Right ventricle myocardium superior (tissue), 1 donor: ENCODE measurements at regions not wholly inside any gene's neighbourhood (a gene's known extent, or its start where the extent isn't known, plus 50 kb on each side); places are given as distances from the start of the nearest gene placed in this dataset.

Experiments used
- ATAC-seq: fragments of 200-7000 bp; cut with Tn5 transposase; one replicate; pipeline ENCODE4 v1.9.1; 2020; ENCODE audit warnings: mild to moderate bottlenecking; ENCODE audit not compliant: poor library complexity
- DNase-seq: peaks from one replicate; pipeline ENCODE4 v3.0.0-alpha.2; 2020
- intact Hi-C: fragments of 100-400 bp; cut with DNase I; formaldehyde crosslinking; loops from one replicate; pipeline ENCODE4 v1.11.2; 2022
- donor health status: DM: no; HTN: yes; CAD: no; lungs with severe emphysema.

DNA sequence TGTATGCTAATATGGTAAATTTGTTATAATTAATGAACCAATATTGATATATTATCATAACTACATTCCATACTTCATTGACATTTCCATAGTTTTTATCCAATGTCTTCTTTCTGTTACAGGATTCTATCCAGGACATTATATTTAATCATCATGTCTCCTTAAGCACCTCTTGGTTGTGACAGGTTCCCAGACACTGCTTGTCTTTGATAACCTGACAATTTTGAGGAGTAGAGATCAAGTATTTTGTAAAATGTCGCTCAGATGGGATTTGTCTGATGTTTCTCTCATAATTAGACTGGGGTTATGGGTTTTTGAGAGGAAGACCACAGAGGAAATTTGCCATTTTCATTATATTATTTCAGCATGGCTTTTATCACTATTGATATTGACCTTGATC, 317.4 kb downstream of the PLOD2 start:
- no peak for DNase-seq
- intact Hi-C loops: no loop called here
- ATAC-seq: no peak

DNA sequence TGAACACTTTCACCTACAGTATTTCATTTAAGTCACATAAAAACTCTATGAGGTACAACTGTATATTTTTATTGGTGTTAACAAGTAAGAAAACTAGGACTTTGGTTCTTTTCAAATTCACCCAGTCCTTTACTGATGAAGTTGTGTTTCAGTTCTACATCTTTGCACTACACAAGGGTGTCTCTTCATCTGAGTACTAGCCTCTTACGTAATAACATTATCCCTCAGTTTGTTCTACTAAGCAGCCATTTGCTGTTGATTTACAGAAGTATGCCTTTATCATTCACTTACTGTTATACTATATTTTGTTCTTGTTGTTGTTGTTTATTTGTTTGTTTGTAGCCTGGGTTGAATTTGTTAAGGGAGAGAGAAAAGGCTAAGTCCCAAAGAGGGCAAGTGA, 311.9 kb downstream of the PLOD2 start:
- DNase-seq: no peak
- no peak for ATAC-seq

DNA sequence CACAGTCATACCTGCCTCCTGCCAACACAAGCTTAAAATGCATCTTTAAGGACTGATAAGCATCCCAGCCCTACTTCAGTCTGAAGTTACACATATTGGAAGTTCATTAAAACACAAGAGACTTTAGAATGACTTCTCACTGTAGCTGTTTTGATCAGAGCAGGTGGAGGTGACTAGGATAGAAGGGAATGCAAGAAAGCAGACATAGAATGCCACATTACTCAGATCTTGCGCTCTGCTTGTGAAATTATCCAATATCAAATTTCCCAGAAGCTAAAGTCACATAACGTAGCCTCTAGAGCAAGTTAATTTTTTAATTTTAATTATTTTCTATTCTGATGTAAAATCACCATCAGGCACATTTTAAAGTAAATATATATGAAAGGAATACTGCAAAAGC, 306.5 kb downstream of the PLOD2 start:
- DNase-seq (no peak), ATAC-seq (no peak)
- intact Hi-C loops: no loop called here

More for the DNA sequence above, 311.9 kb downstream of the PLOD2 start:
- intact Hi-C loops: no loop called here

DNA sequence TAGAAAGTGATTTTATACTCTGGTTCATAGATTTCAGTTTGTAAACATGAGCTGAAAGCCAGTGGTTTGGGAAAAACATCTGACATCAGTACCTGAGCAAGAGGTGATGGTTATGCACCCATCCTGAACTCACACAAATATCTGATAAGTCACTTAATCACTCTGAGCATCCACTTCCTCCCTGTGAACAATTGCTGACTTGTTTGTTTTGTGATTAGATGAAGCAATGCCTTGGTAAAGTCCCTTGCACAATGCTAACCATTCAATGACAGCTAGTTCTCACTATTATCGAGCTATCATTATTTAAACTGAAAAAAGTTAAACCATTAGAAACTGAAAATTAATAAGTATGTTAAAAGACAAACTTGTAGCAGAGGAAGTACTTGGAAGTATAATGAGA, 303.0 kb downstream of the PLOD2 start:
- intact Hi-C loops: no loop called here
- no peak for DNase-seq
- ATAC-seq: no peak

DNA sequence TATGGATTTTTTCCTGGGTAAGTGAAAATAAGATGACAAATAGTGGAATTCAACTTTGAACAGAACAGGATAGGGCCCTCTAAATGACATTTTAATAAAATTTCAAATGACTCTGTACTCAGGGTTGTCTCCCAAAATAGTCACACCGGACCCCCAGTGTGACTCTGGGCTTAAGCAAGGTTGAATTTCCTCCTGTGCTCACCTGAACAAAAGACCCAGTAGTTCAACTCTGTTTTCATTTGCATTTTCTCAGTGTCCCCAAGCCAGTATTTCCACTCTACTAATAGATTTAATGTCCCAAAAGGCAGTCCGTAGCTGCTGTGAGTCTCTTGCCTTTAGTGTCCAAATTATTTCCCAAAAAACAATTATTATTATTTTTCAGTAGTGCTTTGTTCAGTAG, 296.6 kb downstream of the PLOD2 start:
- ATAC-seq (no peak), DNase-seq (no peak)
- intact Hi-C loops: no loop called here

DNA sequence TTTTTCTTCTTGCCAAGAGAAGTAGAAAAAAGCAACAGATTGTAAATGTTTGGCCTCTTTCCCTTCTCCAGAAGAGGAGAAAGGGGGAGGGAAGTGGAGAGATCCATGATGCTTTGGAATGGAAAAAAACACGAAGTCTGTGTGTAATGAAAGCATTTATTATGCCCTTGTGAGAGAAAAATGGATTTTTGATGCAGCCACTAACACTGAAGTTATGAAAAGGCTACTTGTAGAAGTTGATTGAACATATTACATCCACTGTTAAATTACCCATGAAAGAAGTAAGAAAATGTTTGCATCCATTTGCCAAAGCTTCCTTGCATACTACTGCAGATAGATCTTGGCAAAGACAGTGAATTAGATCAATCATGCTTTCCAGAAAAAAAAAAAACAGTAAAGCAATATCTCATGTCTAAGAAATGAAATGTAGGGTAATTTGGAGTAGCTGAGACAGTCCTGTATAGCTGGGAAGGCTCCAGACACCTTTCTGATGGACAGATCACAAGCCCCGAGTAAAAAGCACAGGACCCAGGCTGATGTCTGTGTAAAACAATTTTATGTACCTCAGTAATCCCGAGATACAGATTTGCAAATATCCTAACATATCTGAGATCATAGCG, 295.5 kb downstream of the PLOD2 start:
- DNase-seq: no peak
- no peak for ATAC-seq
- intact Hi-C loops: no loop called here

DNA sequence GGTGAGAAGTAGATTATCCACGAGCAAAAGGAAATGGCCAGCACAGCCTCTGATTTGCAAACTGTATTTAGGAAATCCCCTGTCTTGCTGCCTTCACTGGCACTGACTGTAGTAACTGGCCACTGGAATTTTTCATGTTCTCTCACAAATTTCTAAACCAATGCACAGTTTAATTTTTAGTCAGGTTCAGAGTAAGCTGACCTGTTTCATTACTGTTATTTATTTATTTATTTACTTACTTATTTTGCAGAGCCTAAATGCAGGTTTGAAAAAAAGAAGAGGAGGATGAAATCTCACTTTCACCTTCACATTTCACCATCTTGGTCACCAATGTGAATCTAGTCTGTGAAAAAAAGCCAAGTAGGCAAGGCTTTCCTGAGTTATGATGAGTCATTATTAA, 291.0 kb downstream of the PLOD2 start:
- ATAC-seq (no peak), DNase-seq (no peak)
- intact Hi-C loops: no loop called here

DNA sequence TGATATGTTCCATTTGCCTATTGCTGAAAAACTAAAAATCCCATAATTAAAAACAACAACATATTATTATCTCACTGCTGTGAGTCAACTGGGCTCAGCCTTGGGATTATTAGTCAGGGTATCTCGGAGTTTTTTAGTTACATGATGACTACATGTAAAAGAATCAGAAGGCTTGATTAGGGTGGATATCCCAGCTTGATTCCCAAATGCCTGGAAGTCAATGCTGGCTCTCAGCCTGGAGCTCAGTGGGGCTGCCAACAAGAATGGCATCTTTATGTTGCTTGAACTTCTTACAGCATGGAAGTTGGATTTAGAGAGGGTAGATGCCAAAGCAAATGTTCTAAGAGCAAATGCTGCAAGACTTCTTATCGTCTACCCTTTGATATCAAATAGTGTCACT, 278.5 kb downstream of the PLOD2 start:
- intact Hi-C loops: no loop called here
- ATAC-seq (no peak), DNase-seq (no peak)

DNA sequence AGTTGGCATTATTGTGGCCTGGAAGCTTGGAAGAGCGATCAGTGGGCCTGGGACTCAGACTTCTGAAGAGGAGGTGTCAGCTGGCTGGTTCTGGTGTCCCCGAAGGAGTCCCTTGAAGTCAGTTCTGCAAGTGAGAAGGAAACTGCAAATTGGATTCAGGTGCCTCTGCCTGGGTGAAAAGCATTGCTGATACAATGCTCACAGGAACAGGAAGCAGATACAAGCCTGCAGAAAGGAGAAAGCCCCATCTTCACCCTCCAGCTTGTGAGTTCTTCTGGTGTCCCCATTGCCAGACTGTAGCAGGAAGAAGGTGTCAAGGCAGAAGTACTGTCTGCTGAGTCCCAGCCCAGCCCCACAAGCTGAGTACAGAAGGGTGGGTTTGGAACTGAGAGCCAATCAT, 271.3 kb downstream of the PLOD2 start:
- intact Hi-C loops: no loop called here
- DNase-seq (no peak), ATAC-seq (no peak)

DNA sequence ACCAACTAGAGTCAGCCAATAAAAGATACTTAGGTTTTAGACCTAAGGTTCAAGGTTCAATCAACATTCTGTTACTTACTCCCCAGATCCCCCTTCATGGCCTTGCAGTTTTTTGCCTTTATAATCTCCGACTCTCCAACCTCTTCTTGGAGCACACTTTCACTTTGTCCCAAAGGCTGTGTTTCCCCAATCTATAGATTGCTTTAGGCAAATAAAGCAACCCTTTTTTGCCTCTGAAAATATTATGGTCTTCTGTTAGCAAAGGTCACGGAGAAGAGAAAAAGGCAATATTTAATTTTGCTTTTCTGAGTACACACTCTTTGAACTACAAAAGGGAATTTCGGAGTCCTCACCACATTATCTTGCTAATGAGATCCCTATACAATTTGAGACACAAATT, 268.1 kb downstream of the PLOD2 start:
- intact Hi-C loops: no loop called here
- ATAC-seq (no peak), DNase-seq (no peak)

DNA sequence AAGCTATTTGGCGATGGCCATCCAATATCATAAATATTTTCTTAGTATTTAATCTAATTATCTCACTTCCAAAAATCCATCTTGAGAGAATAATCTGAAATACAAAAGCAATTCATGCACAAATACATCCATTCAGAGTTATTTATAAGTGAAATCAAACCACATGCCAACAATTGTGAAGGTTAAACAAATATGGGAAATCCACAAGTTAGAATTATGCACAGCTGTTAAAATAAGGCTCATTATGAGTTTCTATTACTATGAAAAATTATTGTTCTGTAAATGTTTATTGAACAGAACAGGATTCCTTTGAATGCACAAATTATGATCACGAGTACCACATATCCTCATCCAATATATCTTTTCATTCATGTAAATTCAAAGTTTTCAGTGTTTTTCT, 267.7 kb downstream of the PLOD2 start:
- no peak for ATAC-seq
- intact Hi-C loops: no loop called here
- DNase-seq: no peak

DNA sequence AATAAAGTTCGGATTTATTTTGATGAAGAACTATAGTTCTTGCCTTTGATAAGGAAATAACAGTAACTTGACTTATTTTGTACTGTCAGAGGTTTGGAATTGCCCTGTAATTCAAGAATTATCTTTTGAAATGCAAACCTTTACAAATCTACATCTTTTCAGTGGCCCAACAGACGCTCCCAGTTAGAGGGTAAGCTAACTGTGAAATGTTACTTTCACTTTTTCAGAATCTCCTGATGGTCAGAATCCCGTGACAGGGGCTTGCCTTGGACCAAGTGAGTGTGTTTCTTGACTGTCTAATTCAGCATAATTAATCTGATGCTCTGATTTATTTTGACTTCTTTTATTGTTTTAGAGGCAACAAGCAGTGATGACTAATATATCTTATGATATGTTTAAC, 262.5 kb downstream of the PLOD2 start:
- intact Hi-C loops: no loop called here

DNA sequence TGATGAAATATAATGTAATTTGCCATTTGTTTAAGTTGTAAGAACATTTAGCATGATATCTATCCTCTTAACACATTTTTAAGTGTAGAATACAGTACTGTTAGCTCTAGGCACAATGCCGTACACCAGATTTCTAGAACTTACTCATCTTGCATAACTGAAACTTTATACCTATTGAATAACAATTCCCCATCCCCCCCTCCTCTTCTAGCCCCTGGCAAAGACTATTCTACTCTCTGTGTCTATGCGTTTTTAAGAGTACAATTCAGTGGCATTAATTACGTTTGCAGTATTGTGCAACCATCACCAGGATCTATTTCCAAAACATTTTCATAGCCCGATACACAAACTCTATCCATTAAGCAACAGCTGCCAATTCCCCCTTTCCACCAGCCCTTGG, 261.7 kb downstream of the PLOD2 start:
- intact Hi-C loops: no loop called here
- DNase-seq: no peak
- ATAC-seq: no peak

More for the DNA sequence above, 262.5 kb downstream of the PLOD2 start:
- ATAC-seq (peak; percentile 61), DNase-seq (no peak)

DNA sequence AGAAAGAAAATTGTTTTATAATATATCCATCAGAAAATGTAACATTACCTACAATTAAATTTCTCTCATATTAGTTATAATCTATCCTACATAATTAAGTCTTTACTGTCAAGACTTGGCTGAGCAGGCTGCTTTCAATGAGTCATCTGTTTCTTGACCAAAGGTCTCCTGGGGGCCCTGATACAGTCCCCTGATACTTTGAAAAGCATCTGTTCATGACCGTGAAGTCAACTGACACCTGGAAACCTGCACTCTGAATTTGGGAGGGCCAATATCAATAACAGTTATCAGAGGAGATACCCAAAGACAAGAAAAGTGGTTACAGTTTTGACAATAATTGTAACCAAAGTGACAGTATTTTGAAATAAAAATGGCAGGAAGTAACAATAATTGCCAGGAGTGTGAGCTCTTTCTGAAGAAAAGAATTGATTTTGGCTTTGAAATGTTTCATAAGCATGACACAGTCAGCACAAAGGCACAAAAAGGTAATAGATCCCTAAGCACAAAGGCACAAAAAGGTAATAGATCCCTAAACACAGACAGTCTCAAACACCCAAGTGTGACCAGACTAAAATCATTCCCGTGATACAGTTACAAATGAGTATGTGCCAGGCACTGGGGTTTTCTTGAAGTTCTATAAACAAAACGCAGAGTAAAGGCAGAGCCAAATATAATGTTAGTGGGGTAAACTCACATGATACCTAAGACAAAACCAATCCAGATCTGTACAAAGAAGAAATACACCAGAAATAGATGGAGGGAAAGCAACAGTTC, 260.7 kb downstream of the PLOD2 start:
- intact Hi-C loops: no loop called here
- DNase-seq (no peak), ATAC-seq (no peak)

DNA sequence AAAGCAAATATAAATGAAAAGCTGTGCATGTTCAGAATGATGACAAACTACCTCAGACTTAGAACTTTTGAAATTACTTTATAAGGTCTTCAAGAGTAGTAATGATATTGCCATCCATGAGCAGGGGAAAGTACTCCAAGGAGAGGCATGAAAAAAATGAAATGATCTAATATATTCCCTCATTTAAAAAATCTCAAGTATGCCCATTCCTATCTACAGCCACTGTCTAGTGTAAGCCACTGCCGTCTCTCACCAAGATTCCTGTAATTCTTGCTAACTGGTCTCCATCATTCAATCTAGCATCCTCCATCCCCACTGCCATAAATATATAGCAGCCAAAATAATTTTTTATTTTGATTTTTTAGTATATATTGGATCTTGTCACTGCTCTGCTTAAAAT, 258.8 kb downstream of the PLOD2 start:
- intact Hi-C loops: no loop called here
- no peak for ATAC-seq
- DNase-seq: no peak

DNA sequence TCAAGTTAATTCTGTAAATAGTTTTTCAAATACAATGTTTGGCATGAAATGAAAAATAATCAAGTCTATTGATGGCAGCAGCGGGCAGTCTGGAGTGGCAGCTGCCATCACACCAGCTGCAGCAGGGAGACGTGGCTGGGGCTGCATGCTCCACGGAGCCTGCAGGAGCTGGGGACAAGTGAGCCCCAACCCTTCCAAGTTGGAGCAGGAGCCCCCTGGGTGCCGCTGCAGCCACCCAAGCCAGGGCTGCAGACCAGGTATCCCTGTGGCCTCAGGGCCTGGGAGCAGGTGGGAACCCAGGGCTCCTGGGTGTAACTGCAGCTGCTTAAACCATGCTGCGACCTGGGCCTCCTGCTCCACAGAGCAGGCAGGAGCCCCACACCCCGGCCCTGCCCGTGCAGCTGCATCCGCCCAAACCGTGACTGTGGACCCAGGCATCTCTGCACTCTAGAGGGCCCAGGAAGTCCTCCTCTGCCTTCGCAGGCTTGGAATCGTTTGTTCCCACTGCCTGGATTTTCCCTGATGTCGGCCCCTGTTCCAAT, 257.4 kb downstream of the PLOD2 start:
- no peak for ATAC-seq
- intact Hi-C loops: no loop called here
- DNase-seq: no peak

DNA sequence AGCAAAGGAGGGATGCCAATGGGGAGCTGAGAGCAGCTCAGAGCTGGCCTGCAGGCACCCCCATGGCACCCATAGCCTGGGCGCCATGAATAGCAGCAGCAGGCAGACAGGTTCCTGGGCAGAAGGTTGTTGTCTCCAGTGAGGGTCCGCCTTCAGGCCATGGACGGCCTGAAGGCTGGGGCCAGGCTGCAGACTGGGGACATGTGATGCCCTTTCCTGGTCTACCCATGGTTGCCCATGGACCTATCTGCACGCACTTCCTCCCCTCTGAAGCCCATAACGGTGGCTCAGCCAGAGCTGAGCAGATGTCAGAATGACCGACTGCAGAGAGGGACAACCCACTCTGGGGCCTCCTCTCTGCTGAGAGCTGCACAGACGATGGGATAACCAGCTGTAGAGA, 256.8 kb downstream of the PLOD2 start:
- intact Hi-C loops: no loop called here
- ATAC-seq (no peak), DNase-seq (no peak)

DNA sequence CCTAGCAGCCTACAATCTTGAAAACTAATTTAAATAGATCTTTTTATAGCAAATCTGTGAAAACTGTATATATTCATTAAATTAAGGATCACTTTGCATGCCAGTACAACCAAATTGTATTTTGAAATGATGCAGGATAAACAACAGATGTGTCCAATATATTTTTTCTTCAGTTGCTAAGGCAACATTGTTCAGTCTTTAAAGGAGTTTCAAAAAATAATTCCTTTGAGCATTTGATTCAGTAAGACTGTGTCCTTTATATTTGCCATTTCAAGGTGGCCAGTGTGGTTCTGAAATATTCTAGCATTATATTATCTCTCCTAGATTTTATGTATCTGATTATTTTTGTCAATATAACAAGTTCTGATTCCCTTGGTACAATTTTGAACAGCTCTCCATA, 254.7 kb downstream of the PLOD2 start:
- intact Hi-C loops: no loop called here
- DNase-seq: no peak
- no peak for ATAC-seq

DNA sequence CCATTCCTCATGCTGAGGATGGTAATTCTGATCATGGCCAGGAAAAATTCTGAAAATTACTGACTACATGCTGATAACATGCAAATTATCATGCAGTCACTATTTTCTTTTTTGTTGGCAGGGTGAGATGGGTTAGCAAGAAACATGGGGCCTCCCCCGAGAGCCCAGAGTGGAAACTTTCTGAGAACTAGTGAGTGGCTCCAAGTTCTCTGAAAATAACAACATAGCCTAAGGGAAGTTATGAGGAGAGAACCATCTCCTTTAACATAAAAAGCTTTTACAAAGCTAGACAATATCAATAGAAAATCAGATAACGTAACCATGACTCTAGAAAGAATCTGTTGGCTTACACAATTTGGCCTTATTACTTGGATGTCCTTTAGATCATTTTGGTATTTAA, 254.2 kb downstream of the PLOD2 start:
- no peak for DNase-seq
- intact Hi-C loops: no loop called here
- peak; percentile 49 for ATAC-seq

DNA sequence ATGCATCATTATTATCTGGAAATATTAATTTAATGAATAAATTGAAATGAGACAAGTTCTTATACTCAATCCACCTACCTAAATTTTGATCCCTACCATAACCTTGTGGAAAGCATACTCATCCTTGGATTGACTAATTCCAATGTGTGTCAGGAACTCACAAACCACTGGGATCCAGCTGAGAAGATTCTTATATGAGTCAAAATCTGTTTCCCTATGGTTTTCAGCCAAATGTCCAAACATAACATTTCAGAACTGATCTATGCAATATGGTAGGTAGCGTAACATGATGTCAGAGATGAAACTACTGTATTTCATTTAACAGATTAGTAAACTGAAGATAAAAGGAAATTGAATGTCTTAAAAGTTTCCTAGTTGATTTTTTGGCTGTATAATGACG, 250.0 kb downstream of the PLOD2 start:
- ATAC-seq: no peak
- no peak for DNase-seq
- intact Hi-C loops: no loop called here

DNA sequence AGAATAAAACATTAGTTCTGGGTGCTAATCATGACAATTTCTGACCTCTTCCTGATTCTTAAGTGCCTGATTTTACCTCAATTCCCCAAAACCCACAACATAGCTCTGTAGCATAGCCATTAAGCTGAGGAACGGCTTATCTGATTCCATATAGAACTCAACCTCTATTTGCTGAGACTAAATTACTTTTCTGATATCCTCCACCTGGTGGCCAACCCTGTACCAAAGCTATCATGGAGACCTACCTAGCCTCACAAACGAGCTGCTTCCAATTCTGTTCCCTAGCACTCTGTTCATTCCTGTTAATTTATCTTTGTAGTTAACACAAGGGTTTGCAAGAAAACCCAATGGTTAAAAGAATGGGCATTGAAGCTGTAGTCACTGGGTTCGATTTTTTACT, 245.2 kb downstream of the PLOD2 start:
- DNase-seq (no peak), ATAC-seq (no peak)
- intact Hi-C loops: no loop called here
